Duodenal mucosa (tissue), 2 donors: ENCODE measurements at regions not wholly inside any gene's neighbourhood (a gene's known extent, or its start where the extent isn't known, plus 50 kb on each side); places are given as distances from the start of the nearest gene placed in this dataset.

Source experiments
- H3K27ac ChIP-seq: one replicate; pipeline ENCODE4 v1.7.0; 2013; ENCODE audit warnings: low read depth, low read length
- H3K27me3 ChIP-seq, 2 donors: one replicate each; pipeline ENCODE4 v1.7.0; 2013; ENCODE audit warnings: low read length in 2 of 2, control low read depth in 1 of 2; ENCODE audit not compliant: insufficient read depth in 2 of 2, control insufficient read depth in 1 of 2
- H3K36me3 ChIP-seq, 2 donors: one replicate each; pipeline ENCODE4 v1.7.0; 2013; ENCODE audit warnings: low read length in 2 of 2, control low read depth in 1 of 2; ENCODE audit not compliant: insufficient read depth in 2 of 2, control insufficient read depth in 1 of 2
- H3K4me1 ChIP-seq, 2 donors: one replicate each; pipeline ENCODE4 v1.7.0; 2013; ENCODE audit warnings: low read length in 2 of 2, control low read depth in 1 of 2; ENCODE audit not compliant: insufficient read depth in 2 of 2, control insufficient read depth in 1 of 2
- H3K4me3 ChIP-seq, 2 donors: one replicate each; pipeline ENCODE4 v1.7.0; 2013; ENCODE audit warnings: low read length in 2 of 2, low read depth in 1 of 2
- H3K9ac ChIP-seq, 2 donors: one replicate each; pipeline ENCODE4 v1.7.0; 2013; ENCODE audit warnings: low read length in 2 of 2, low read depth in 1 of 2
- H3K9me3 ChIP-seq, 2 donors: one replicate each; pipeline ENCODE4 v1.7.0; 2013; ENCODE audit warnings: low read length in 2 of 2, control low read depth in 1 of 2; ENCODE audit not compliant: control insufficient read depth in 1 of 2

DNA sequence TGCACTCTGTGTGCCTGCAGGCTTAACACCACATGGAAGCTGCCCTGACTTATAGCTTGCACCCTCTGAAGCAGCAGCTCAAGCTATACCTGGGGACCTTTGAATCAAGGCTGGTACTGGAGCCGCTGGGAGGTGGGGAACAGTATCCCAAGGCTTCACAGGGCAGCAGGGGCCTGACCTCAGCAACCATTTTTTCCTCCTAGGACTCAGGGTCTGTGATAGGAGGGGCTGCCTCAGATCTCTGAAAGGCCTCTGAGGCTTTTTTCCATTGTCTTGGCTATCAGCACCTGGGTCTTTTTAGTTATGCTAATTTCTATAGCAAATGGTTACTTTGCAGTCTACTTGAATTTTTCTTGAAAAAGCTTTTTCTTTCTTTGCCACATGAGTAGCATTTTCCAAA is 80.2 kb upstream of the OPRM1 start:
- Histone ChIP-seq H3K27me3 (no peaks in the 10 kb centered on the region), H3K4me3 (no peak overlapping the region), H3K36me3 (no peaks in the 10 kb centered on the region), H3K27ac (no peak overlapping the region), H3K9ac (no peak overlapping the region), H3K9me3 (no peaks in the 10 kb centered on the region), H3K4me1 (no peaks in the 10 kb centered on the region)

DNA sequence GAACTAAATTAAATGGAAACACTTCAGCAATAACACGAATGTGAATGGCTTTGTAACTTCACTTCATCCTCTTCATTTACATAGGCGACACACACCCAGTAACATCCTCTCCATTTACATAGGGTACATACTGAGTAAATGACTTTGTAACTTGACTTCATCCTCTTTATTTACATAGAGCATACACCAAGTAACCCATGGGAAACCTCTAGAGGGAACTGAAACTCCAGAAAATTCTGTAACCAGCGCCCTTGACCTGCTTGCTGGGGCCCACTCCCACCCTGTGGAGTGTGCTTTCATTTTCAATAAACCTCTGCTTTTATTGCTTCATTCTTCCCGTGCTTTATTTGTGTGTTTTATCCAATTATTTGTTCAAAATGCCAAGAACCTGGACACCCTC is 81.6 kb upstream of the OPRM1 start:
- no peaks in the 10 kb centered on the region for H3K9me3 ChIP-seq
- H3K27me3 ChIP-seq: no peaks in the 10 kb centered on the region
- no peaks in the 10 kb centered on the region for H3K36me3 ChIP-seq
- no peaks in the 10 kb centered on the region for H3K4me1 ChIP-seq
- H3K9ac ChIP-seq: no peak overlapping the region
- no peak overlapping the region for H3K4me3 ChIP-seq
- no peak overlapping the region for H3K27ac ChIP-seq

- Histone ChIP-seq H3K9ac (no peak overlapping the region), H3K4me1 (no peaks in the 10 kb centered on the region)
Observed at GRCh38 chr6:153956808-153957207, 82.2 kb upstream of the OPRM1 start.

DNA sequence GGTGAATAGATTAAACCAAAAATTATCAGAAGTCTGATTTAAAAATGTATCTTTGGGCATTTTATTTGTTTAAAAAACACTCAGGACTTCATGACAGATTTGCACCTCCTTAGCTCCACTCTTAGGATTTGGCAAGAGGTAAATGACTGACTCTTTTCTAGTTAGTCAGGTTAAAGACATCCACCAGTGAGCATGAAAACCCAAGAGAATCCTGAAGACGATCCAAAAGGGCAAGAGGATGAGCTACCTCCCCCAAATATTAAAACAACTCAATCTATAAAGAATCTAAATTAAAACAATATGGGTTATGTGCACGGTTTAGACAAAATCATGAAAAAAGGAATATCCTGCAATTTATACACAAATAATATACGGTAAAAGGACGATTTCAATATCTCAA is 89.4 kb upstream of the OPRM1 start:
- Histone ChIP-seq H3K27me3 (no peaks in the 10 kb centered on the region), H3K36me3 (no peaks in the 10 kb centered on the region), H3K4me1 (no peaks in the 10 kb centered on the region), H3K9me3 (no peaks in the 10 kb centered on the region), H3K4me3 (no peak overlapping the region), H3K9ac (no peak overlapping the region), H3K27ac (no peak overlapping the region)

More at GRCh38 chr6:153956808-153957207, 82.2 kb upstream of the OPRM1 start:
- H3K36me3 ChIP-seq: no peaks in the 10 kb centered on the region
- no peak overlapping the region for H3K4me3 ChIP-seq
- H3K9me3 ChIP-seq: no peaks in the 10 kb centered on the region
- H3K27ac ChIP-seq: no peak overlapping the region
- H3K27me3 ChIP-seq: no peaks in the 10 kb centered on the region

GRCh38 chr6:153947808-153948447 is 91.1 kb upstream of the OPRM1 start:
- Histone ChIP-seq H3K27me3 (no peaks in the 10 kb centered on the region), H3K4me1 (no peaks in the 10 kb centered on the region), H3K27ac (no peak overlapping the region), H3K4me3 (no peak overlapping the region), H3K9me3 (no peaks in the 10 kb centered on the region), H3K36me3 (no peaks in the 10 kb centered on the region), H3K9ac (no peak overlapping the region)

GRCh38 chr6:153944201-153944600 is 94.8 kb upstream of the OPRM1 start:
- Histone ChIP-seq H3K27ac (no peak overlapping the region), H3K4me1 (peaks cover 0 to 7% of the 10 kb centered on the region in 2 donors), H3K27me3 (no peaks in the 10 kb centered on the region), H3K36me3 (no peaks in the 10 kb centered on the region), H3K9me3 (no peaks in the 10 kb centered on the region), H3K9ac (no peak overlapping the region), H3K4me3 (no peak overlapping the region)

DNA sequence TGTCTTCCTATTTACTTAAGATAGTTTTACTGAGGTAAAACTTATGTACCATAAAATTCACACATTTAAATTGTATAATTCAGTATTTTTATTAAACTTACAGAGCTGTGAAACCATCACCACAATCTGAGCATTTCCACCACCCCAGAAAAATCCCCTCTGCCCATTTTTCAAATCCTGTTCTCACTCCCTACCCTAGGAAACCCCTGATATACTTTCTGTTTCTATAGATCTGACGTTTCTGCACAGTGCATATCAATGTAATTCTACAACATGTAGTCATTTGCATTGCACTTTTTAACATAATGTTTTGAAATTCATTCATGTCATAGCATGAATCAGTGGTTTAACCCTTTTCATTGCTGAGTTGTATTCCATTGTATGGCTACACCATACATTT is 96.7 kb upstream of the OPRM1 start:
- Histone ChIP-seq H3K27me3 (no peaks in the 10 kb centered on the region), H3K4me1 (peaks cover 0 to 7% of the 10 kb centered on the region in 2 donors), H3K27ac (no peak overlapping the region), H3K36me3 (no peaks in the 10 kb centered on the region), H3K4me3 (no peak overlapping the region), H3K9ac (no peak overlapping the region), H3K9me3 (no peaks in the 10 kb centered on the region)

GRCh38 chr6:153941768-153942167 is 97.3 kb upstream of the OPRM1 start:
- Histone ChIP-seq H3K9me3 (no peaks in the 10 kb centered on the region), H3K4me3 (no peak overlapping the region), H3K9ac (no peak overlapping the region), H3K36me3 (no peaks in the 10 kb centered on the region), H3K4me1 (peaks cover 0 to 7% of the 10 kb centered on the region in 2 donors), H3K27ac (no peak overlapping the region), H3K27me3 (no peaks in the 10 kb centered on the region)

DNA sequence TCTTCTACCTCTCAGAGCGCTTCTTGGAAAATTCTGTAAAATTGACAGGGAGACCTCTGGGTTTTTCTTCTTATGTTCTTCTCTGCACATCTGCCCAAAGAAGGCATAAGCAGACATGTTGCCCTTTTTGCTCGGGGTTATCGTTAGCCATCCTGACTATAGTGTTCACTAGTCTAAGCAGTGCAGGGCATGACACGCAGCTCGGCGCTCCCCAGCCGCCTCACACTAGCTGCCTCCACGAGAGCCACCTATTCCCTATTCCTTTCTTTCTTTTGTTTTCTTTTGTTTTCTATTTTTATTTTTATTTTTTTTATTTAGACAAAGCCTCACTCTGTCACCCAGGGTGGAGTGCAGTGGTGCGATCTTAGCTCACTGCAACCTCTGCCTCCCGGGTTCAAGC is 100.2 kb upstream of the OPRM1 start:
- Histone ChIP-seq H3K36me3 (no peaks in the 10 kb centered on the region), H3K27ac (no peak overlapping the region), H3K9me3 (no peaks in the 10 kb centered on the region), H3K4me3 (no peak overlapping the region), H3K27me3 (no peaks in the 10 kb centered on the region), H3K9ac (no peak overlapping the region), H3K4me1 (peaks cover 0 to 7% of the 10 kb centered on the region in 2 donors)

- no peaks in the 10 kb centered on the region for H3K27me3 ChIP-seq
- H3K9me3 ChIP-seq: no peaks in the 10 kb centered on the region
- H3K9ac ChIP-seq: no peak overlapping the region
- H3K27ac ChIP-seq: no peak overlapping the region
- H3K4me3 ChIP-seq: no peak overlapping the region
- no peaks in the 10 kb centered on the region for H3K4me1 ChIP-seq
- no peaks in the 10 kb centered on the region for H3K36me3 ChIP-seq
Observed at GRCh38 chr6:153931431-153931830, 107.6 kb upstream of the OPRM1 start.

DNA sequence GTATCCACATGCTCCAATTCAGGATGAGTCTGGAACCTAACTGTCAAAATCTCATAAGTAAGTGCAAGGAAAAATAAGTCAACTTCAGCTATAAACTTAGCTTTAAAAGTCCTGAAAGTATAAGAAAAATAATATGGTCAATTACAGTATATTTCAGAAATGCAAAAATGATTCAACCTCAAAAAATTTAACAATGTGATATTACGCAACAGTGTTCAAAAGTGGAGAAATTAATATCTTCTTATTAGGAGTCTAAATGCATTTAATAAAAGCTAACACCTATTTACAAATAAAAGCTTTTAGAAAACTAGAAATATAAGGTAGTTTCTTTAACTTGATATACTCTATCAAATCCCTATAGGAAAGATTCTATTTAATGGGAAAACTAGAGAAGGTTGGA is 111.2 kb upstream of the OPRM1 start:
- H3K27ac ChIP-seq: no peak overlapping the region
- no peaks in the 10 kb centered on the region for H3K36me3 ChIP-seq
- H3K4me3 ChIP-seq: no peak overlapping the region
- H3K4me1 ChIP-seq: no peaks in the 10 kb centered on the region
- no peaks in the 10 kb centered on the region for H3K27me3 ChIP-seq
- H3K9ac ChIP-seq: no peak overlapping the region
- H3K9me3 ChIP-seq: no peaks in the 10 kb centered on the region
